ENCODE measurements at regions not wholly inside any gene's neighbourhood (a gene's known extent, or its start where the extent isn't known, plus 50 kb on each side); places are given as distances from the start of the nearest gene placed in this dataset.
"Not testable (repeated sequence)": the region's sequence is repeated elsewhere in the genome, so short reads cannot be mapped to it uniquely, and the experiment has no call there.

- ATAC-seq, result not testable (repeated sequence)
These were observed 318.4 kb downstream of the ZFHX3 start for GRCh38 chr16:72729552-72729951.

GRCh38 chr16:72728516-72728915, 319.4 kb downstream of the ZFHX3 start:
- no peak for ATAC-seq

GRCh38 chr16:72727565-72727964, 320.4 kb downstream of the ZFHX3 start:
- ATAC-seq, result no peak

GRCh38 chr16:72725643-72726042, 322.3 kb downstream of the ZFHX3 start:
- no peak for ATAC-seq

GRCh38 chr16:72723781-72724180, 324.1 kb downstream of the ZFHX3 start:
- no peak for ATAC-seq

GRCh38 chr16:72722552-72722951, 325.4 kb downstream of the ZFHX3 start:
- ATAC-seq, result no peak

GRCh38 chr16:72721981-72722380, 325.9 kb downstream of the ZFHX3 start:
- ATAC-seq, result no peak

GRCh38 chr16:72715267-72715666, 332.7 kb downstream of the ZFHX3 start:
- no peak for ATAC-seq

GRCh38 chr16:72711823-72712222, 336.1 kb downstream of the ZFHX3 start:
- no peak for ATAC-seq

- no peak for ATAC-seq
These were observed 342.1 kb downstream of the ZFHX3 start for GRCh38 chr16:72705801-72706200.

GRCh38 chr16:72704746-72705372, 343.1 kb downstream of the ZFHX3 start:
- ATAC-seq, result no peak

- no peak for ATAC-seq
These were observed 358.1 kb downstream of the ZFHX3 start for GRCh38 chr16:72689851-72690250.

- no peak for ATAC-seq
These were observed 367.2 kb downstream of the ZFHX3 start for GRCh38 chr16:72680732-72681131.

GRCh38 chr16:72679856-72680255, 368.1 kb downstream of the ZFHX3 start:
- ATAC-seq, result no peak

- no peak for ATAC-seq
These were observed 370.1 kb downstream of the ZFHX3 start for GRCh38 chr16:72677662-72678447.

GRCh38 chr16:72673118-72673517, 374.8 kb downstream of the ZFHX3 start:
- no peak for ATAC-seq

- no peak for ATAC-seq
These were observed 381.7 kb downstream of the ZFHX3 start for GRCh38 chr16:72666267-72666666.

GRCh38 chr16:72665701-72666100, 382.2 kb downstream of the ZFHX3 start:
- ATAC-seq, result no peak

- ATAC-seq, result peak; percentile 100
These were observed 383.2 kb downstream of the ZFHX3 start for GRCh38 chr16:72664509-72665408.

- ATAC-seq, result no peak
These were observed 383.8 kb downstream of the ZFHX3 start for GRCh38 chr16:72664056-72664508.

- no peak for ATAC-seq
These were observed 388.8 kb downstream of the ZFHX3 start for GRCh38 chr16:72658888-72659717.

- peak; percentile 20 to 28 for ATAC-seq
These were observed 390.1 kb downstream of the ZFHX3 start for GRCh38 chr16:72657791-72658190.

All from activated CD4-positive, CD25-positive, alpha-beta regulatory T cell treated with anti-CD3 and anti-CD28 coated beads, Interleukin-2, amount 50 U/mL, for 24 hours (primary cell).